ENCODE measurements at regions not wholly inside any gene's neighbourhood (a gene's known extent, or its start where the extent isn't known, plus 50 kb on each side); places are given as distances from the start of the nearest gene placed in this dataset.

DNA sequence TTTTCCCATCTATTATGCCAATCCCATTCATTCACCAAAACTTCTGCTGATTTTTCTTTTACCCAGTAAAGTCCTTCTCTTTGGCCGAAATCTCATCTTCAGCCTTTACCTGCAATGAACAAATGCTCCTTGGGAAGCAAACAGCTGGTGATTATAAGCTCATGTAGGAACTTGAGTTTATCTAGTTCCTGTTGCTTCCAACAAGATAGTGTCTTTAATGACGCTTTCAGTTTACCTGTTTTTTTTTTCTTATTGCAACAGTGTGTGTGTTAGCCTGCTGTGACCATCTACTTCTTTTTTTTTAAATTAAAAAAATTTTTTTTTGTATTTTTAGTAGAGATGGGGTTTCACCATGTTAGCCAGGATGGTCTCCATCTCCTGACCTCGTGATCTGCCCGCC is 156.0 kb downstream of the CD47 start:
- no peak for DNase-seq
- H3K27ac ChIP-seq, result no peak overlapping the region
- TF ChIP-seq POLR2A (IDR thresholded peaks at IDR 0.05) (no peak), CTCF (IDR thresholded peaks at IDR 0.05) (no peak)
- no peaks in the 10 kb centered on the region for H3K27me3 ChIP-seq
- no peaks in the 10 kb centered on the region for H3K4me1 ChIP-seq
- H3K9me3 ChIP-seq, result no peaks in the 10 kb centered on the region
- no peaks in the 10 kb centered on the region for H3K36me3 ChIP-seq
- H3K4me3 ChIP-seq, result no peak overlapping the region

DNA sequence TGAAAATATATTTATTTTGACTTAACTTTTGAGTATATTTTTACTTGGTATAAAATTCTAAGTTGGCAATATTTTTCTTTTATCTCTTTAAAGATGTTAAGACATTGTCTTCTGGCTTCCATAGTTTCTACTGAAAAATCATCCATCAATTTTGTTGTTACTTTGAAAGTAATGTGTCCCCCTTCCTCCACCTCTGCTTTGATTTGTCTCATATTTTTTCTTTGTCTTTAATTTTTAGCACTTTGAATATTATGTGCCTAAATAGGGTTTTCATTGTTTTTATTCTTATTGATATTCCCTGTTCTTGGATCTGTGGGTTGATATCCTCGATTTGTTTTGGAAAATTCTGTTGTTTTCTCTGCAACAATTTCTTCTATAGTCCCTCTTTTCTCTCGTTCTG is 157.4 kb downstream of the CD47 start:
- Histone ChIP-seq H3K27ac (no peak overlapping the region), H3K27me3 (no peaks in the 10 kb centered on the region), H3K4me3 (no peak overlapping the region), H3K36me3 (no peaks in the 10 kb centered on the region), H3K9me3 (no peaks in the 10 kb centered on the region), H3K4me1 (no peaks in the 10 kb centered on the region)
- TF ChIP-seq POLR2A (IDR thresholded peaks at IDR 0.05), result no peak
- TF ChIP-seq CTCF (IDR thresholded peaks at IDR 0.05), result no peak
- no peak for DNase-seq

DNA sequence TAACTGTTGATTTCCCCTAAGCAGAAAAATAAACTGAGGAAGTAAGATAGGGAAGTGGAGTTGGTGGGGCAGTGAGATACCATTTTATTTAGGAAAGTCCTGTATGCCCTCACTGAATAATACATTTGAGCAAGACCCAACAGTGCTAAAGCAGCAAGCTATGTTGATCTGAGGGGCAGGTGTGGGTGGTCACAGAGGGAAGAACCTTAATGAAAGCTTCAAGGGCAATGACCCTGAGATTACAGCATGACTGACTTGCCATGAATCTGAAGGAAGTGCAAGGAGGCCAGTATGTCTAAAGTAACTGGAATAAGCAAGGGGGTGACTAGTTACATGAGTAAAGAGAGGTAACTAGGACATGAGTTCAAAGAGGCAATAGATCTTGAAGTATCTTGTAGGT is 159.5 kb downstream of the CD47 start:
- Histone ChIP-seq H3K9me3 (no peaks in the 10 kb centered on the region), H3K27me3 (no peaks in the 10 kb centered on the region), H3K27ac (no peak overlapping the region), H3K4me3 (no peak overlapping the region), H3K4me1 (peaks cover 0 to 6% (median 0%) of the 10 kb centered on the region in 4 donors), H3K36me3 (no peaks in the 10 kb centered on the region)
- no peak for TF ChIP-seq CTCF (IDR thresholded peaks at IDR 0.05)
- no peak for TF ChIP-seq POLR2A (IDR thresholded peaks at IDR 0.05)
- DNase-seq, result no peak

GRCh38 chr3:107929088-107929487 is 161.7 kb downstream of the CD47 start:
- H3K9me3 ChIP-seq, result no peaks in the 10 kb centered on the region
- TF ChIP-seq POLR2A (IDR thresholded peaks at IDR 0.05) (no peak), CTCF (IDR thresholded peaks at IDR 0.05) (no peak)
- no peak for DNase-seq
- H3K4me1 ChIP-seq, result peaks cover 0 to 6% (median 0%) of the 10 kb centered on the region in 4 donors
- H3K27me3 ChIP-seq, result no peaks in the 10 kb centered on the region
- no peak overlapping the region for H3K27ac ChIP-seq
- no peaks in the 10 kb centered on the region for H3K36me3 ChIP-seq
- no peak overlapping the region for H3K4me3 ChIP-seq

DNA sequence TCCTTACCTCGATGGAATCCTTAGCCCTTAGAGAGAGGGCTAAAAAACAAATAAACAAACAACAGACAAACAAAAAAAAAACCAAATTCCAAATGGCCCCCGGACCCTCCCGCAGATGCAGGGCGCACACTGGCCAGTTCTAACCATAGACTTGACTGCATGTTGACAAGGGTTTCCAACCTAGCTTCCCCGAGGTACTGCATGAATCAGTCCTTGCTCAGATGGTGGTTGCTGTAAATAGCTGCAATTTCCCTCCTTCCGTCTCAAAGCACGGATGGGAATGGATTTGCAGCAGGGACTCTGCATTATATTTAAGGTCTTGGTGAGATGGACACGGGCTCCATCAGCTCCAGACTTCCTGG is 162.8 kb downstream of the CD47 start:
- peak overlapping the region; percentile 39 to 64 (median 48) for H3K4me3 ChIP-seq
- H3K27me3 ChIP-seq, result no peaks in the 10 kb centered on the region
- DNase-seq, result no peak
- peaks cover 0 to 6% (median 0%) of the 10 kb centered on the region in 4 donors for H3K4me1 ChIP-seq
- H3K36me3 ChIP-seq, result no peaks in the 10 kb centered on the region
- no peak for TF ChIP-seq POLR2A (IDR thresholded peaks at IDR 0.05)
- TF ChIP-seq CTCF (IDR thresholded peaks at IDR 0.05), result no peak
- H3K27ac ChIP-seq, result no peak overlapping the region
- no peaks in the 10 kb centered on the region for H3K9me3 ChIP-seq

Measured in Peyer's patch (tissue), 4 donors.